ENCODE measurements at regions not wholly inside any gene's neighbourhood (a gene's known extent, or its start where the extent isn't known, plus 50 kb on each side); places are given as distances from the start of the nearest gene placed in this dataset.
"Not testable (repeated sequence)": the region's sequence is repeated elsewhere in the genome, so short reads cannot be mapped to it uniquely, and the experiment has no call there.

DNA sequence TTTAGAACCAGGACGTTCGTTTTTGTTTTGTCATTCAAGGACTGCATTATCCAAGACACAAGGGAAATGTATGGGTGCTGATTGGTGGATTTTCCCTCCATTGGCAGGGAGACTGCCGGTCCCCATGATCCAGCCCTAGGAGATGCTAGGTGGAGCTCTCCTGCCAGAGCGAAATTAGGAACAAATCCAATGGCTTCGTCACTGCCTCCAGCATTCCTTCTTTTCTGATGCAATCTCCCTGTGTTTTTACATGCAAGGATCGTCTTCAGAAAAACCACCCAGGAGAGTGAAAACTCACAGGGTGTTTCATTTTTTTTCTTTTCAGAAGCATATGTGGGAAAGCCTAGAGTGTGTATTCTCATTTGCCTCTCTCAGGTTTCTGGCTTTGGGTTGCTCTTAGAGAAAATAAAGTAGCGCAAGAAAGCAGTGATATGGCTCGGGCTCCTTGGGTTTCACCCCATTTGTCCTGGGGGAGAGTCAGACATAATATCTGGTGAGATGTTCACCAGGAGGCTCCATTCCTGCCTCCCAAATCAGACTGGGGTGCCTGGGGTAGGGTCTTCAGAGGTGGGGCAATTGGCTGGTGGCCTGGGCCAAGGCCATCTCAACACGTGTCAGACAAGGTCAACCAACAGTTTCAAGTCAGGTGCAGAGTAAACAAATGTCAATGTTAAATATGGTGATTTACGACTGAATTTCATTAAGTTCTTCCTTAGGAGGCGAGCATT is 450.9 kb upstream of the MKI67 start:
- no peak for DNase-seq (ENCODE audit: low read depth, low spot score)
- TF ChIP-seq, protein P1, sequence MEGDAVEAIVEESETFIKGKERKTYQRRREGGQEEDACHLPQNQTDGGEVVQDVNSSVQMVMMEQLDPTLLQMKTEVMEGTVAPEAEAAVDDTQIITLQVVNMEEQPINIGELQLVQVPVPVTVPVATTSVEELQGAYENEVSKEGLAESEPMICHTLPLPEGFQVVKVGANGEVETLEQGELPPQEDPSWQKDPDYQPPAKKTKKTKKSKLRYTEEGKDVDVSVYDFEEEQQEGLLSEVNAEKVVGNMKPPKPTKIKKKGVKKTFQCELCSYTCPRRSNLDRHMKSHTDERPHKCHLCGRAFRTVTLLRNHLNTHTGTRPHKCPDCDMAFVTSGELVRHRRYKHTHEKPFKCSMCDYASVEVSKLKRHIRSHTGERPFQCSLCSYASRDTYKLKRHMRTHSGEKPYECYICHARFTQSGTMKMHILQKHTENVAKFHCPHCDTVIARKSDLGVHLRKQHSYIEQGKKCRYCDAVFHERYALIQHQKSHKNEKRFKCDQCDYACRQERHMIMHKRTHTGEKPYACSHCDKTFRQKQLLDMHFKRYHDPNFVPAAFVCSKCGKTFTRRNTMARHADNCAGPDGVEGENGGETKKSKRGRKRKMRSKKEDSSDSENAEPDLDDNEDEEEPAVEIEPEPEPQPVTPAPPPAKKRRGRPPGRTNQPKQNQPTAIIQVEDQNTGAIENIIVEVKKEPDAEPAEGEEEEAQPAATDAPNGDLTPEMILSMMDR (IDR thresholded peaks at IDR 0.05; ENCODE audit: insufficient read depth, low read length, missing control alignments), result no peak
- ChIA-PET POLR2A (no interaction called here), CTCF (no interaction called here)
- no peak overlapping the region for H3K4me3 ChIP-seq (ENCODE audit: low read depth, low read length)

DNA sequence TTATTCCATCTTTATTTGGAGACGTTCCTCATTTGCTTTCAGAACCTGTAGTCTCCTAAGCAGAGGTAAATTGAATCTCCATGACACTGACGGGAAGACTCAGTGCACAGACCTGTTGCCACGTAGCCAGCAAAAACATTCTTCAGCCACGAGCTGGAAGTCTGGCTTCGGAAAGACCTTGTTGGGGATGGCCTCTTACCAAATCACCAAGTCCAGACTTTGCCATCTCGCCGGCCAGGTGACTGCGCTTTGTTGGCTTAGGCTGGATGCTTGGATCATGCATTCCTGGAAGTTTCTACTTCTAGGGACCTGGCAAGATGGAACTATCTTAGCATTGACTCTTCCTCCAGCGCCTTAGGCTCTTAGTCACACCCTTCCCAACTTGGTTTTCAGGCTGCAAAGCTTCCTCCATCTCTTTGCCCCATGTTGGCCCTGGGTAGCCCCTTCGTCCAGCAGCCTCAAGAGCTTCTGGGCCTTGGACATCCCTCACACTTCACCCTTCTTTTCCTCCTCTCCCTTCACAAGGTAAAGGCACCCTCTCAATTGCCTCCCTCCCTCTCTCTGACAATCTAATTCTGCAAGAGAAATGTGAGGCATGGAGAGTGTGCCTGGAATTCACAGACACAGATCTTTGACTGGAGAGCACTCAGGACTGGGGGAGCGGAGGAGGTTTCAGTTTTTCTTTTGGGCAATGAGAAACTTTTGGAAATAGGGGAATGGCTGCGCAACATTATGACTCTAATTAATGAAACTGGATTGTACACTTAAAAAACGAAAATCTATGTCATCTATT is 451.9 kb upstream of the MKI67 start:
- TF ChIP-seq, protein P1 (IDR thresholded peaks at IDR 0.05; ENCODE audit: insufficient read depth, low read length, missing control alignments), result no peak
- no peak for DNase-seq (ENCODE audit: low read depth, low spot score)
- no peak overlapping the region for H3K4me3 ChIP-seq (ENCODE audit: low read depth, low read length)
- ChIA-PET POLR2A (no interaction called here), CTCF (no interaction called here)

DNA sequence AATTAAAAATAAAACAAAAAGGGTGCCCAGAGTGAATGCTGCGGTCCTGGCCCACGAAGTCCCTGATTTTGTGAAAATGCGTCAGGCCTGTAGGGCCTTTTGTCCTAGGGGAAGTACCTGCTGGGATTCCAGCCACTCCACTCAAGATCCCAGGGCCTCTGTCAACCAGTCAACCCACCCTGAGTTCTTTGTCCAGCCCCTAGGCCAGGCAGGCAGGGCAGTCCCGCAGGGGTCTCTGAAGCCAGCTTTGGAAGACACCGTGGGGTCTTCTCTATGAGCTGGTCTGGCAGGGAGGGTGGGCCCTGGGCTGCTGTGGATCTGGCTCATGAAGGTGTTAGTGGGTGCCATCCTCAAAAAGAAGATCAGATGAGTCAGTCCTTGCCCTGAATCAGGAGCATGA is 452.5 kb upstream of the MKI67 start:
- TF ChIP-seq, protein P1 (IDR thresholded peaks at IDR 0.05; ENCODE audit: insufficient read depth, low read length, missing control alignments), result no peak
- POLR2A ChIA-PET, result no interaction called here
- H3K4me3 ChIP-seq (ENCODE audit: low read depth, low read length), result no peak overlapping the region
- DNase-seq (ENCODE audit: low read depth, low spot score), result no peak
- CTCF ChIA-PET, result no interaction called here

DNA sequence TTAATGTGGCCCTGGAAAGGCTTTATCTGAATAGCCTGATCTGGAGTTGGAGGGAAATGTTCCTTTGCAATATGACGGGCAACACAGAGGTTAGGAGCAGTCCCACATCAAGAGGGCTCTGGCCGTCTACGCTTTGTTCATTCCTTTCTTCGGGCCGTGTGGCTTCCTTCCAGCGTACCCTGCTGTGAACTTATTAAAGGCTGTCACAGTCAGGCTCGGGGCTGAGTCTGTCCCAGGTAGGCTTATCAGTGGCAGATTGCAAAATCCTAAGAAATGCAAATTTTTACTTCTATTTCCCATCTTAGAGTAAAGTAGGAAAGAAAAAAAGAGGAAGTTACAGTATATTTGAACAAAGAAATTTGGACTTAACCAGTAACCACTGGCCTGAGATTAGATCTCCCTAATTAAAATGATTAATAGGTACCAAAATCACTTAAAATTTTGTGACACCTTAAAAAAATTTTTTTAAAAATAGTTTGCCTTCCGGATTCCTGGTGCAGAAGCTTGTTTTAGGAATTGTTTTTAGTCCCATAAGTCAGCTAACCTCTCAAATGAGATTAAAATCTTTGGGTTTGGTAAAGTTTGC is 453.1 kb upstream of the MKI67 start:
- TF ChIP-seq, protein P1 (IDR thresholded peaks at IDR 0.05; ENCODE audit: insufficient read depth, low read length, missing control alignments), result no peak
- ChIA-PET POLR2A (no interaction called here), CTCF (no interaction called here)
- no peak overlapping the region for H3K4me3 ChIP-seq (ENCODE audit: low read depth, low read length)
- no peak for DNase-seq (ENCODE audit: low read depth, low spot score)

DNA sequence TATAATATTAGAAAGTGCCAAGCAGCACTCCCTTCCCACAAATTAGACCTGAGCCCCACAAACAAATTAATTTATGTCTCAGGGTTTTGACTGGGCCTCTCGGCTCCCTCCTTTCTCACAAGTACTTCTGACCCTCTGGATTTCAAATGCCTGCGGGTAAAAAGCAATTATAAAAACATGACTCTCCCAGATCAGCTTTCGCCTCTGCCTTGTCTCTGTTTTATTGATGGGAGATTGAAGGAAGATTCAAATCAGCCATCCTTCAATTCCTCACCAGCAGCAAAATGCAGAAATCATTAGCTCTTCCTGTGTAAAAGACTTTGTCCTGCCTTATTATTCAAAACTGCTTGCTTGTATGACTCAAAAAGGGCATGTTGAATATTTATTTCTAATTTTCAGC is 453.7 kb upstream of the MKI67 start:
- CTCF ChIA-PET, result no interaction called here

GRCh38 chr10:128583125-128583524 is 456.9 kb upstream of the MKI67 start:
- CTCF ChIA-PET; H3K4me3 ChIP-seq (ENCODE audit: low read depth, low read length); DNase-seq (ENCODE audit: low read depth, low spot score); POLR2A ChIA-PET: not testable (repeated sequence)

More for the DNA sequence above, 453.7 kb upstream of the MKI67 start:
- POLR2A ChIA-PET, result no interaction called here
- DNase-seq (ENCODE audit: low read depth, low spot score), result no peak
- TF ChIP-seq, protein P1 (IDR thresholded peaks at IDR 0.05; ENCODE audit: insufficient read depth, low read length, missing control alignments), result no peak
- no peak overlapping the region for H3K4me3 ChIP-seq (ENCODE audit: low read depth, low read length)

DNA sequence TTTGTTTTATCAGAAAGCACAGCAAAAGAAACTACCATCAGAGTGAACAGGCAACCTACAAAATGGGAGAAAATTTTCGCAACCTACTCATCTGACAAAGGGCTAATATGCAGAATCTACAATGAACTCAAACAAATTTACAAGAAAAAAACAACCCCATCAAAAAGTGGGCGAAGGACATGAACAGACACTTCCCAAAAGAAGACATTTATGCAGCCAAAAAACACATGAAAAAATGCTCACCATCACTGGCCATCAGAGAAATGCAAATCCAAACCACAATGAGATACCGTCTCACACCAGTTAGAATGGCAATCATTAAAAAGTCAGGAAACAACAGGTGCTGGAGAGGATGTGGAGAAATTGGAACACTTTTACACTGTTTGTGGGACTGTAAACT is 460.4 kb upstream of the MKI67 start:
- H3K4me3 ChIP-seq (ENCODE audit: low read depth, low read length); DNase-seq (ENCODE audit: low read depth, low spot score); CTCF ChIA-PET; POLR2A ChIA-PET: not testable (repeated sequence)
